IPS-NIHi11 (cell line): ENCODE measurements at regions not wholly inside any gene's neighbourhood (a gene's known extent, or its start where the extent isn't known, plus 50 kb on each side); places are given as distances from the start of the nearest gene placed in this dataset.

Experiments
- DNase-seq: peaks from one replicate; pipeline ENCODE4 v3.0.0; 2012; ENCODE audit warnings: mixed read lengths, low spot score

DNA sequence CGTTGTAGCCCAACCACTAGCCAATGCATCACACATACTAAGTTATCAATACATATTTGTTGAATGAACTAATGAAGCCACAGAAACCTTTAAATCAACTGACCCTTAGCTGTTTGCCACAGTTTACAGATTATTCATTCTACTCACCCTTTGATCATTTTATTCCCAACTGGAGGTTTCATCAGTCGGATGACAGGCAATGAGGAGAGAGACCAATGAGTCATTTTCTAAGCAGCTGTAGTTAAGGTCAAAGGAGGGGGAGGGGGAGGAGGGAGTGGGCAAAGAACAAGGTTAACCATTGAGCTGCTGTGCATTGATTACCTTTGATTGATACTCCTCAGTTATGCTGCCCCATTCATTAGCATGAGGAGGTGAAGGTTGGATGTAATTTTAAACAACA lies 469.5 kb downstream of the VRK1 start:
- DNase-seq = peak; percentile 73

DNA sequence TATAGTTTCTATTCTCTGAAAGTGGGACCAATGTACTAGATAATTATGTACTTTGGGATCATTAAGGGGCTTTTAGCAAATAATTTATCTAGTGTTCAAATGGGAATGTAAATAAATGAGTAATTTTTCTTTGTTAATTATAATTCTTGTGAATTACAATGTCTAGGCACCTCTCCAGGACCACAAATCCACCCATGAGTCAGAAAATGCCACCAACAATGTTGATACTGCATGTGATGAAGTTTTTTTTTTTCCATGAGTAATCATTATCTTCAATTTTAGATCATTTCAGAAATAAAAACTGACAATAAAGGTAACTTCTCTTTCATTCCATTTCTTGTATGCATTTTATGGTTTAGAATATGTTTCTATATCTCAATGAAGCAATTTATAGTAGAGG lies 470.3 kb downstream of the VRK1 start:
- no peak for DNase-seq

DNA sequence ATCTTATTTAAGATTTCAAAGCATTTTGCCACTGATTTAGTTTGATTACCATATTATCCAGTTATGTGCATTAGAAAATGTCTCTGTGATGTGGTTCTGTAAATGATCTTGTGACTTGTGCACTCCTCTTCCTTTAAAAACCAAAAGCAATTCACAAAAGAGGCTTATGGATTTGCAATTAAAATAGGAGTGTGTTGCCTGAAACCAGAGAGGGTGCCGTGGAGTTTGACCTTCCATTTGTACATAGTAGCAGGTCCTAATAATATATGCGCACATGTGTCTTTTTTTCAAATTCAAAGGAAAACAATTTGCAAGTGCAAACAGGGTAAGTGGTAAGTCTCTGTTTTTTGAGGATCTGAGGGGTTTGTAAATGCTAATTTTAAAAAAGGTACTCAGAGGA lies 470.9 kb downstream of the VRK1 start:
- DNase-seq = no peak

DNA sequence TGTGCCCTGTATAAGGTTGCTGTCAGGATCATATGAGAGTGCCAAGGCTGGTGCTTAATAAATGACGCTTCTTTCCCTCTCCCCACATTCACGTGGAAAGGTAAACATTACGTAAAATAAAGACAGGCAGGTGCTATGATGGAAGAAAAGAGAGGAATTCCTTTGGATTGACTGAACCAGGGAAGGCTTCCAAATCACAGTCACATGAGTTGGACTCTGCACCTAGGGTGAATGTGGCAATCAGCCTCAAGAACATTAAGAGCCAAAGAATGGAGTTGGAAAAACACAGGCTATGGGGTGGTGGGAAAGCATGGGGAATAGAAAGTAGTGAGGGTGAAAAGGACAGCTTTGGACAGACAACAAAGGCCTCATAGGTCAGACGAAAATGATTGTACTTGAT lies 473.1 kb downstream of the VRK1 start:
- DNase-seq = no peak

DNA sequence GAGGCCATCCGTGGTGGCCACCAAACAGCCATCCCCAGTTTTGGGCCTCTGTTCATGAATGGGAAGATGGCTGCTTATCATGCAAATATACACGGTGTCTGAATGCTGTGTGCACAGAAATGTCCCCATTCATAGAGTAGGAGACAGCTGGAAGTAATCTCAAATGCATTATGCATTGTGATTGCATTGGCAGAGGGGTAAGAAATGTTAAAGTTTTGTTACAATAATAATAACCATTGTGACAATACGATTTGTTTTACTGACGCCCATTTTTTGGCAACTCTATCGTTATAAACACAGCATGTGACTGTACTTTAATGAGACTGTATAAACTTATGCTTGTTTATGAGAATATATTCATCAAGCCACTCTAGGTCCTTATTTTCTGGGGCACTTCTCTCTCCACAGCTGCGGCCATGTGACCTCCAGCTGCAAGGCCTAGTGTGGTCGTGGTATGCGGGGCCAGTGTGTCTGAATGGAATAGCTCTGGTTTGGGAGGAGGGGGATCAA lies 474.3 kb downstream of the VRK1 start:
- DNase-seq = no peak

DNA sequence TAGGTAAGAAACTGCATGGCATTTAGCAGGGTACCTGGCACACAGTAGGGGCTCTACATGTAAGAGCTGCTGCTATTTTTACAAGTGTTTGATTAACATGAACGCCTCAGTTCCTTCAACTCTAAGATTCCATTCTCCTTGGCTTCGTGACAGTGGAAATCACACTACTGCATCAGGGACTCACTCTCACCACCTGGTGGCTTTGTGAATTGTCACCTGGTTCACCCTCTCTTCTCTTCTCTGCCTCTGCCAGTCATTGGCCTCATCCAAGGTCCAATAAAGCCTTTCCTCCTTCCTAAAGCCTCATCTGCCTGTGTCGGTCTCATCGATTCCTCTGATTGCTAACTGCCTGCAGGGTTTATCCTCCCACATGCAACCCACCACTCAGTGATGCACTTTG lies 476.4 kb downstream of the VRK1 start:
- no peak for DNase-seq

DNA sequence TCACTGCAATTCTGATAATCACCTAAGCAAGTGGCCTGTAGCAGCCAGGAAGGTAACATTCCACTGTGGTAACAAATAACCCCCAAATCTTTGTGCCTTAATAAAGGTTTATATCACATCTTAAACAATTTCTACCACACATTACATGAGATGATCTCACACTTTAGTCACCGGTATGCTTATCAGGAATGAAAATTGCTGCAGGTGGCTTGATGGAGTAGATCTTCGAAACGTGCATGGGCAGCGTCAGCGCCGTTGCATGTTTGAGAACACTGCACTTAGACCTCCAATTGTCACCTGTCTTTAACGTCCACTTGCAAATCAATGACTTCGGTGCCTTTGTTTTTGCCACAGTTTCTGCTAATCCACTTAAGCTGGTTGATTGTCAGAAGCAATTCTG lies 477.4 kb downstream of the VRK1 start:
- no peak for DNase-seq

DNA sequence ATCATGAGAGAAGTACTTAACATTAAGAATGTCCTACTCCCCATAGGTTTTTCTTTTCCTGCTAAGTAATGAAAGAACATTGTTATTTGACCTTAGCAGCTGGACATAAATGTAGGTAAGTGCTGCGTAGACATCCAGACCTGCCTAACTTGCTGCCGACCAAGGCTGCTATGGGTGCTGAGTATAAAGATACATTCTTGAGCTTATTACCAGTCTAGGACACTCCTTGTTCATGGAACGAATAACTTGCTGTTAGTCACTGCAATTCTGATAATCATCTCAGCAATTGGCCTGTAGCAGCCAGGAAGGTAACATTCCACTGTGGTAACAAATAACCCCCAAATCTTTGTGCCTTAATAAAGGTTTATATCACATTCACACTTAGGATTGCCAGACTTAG lies 478.1 kb downstream of the VRK1 start:
- no peak for DNase-seq

DNA sequence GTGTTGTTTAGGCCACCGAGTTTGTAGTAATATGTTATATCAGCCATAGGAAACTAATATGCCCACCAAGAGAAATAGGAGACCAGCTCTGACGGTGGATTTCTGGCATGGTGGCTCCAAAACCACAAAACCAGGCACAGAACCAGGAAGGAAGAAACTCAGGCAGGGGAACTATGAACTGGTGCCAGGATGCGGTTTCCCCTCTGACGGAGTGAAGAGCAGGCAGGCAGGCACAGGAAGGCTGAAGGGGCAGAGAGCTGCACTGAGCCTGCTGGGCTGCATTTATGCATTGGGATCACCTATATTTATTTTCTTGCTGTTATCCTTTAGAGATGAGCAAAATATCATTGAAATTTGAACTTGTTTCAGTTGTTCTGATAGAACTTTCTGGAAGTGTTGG lies 479.4 kb downstream of the VRK1 start:
- no peak for DNase-seq

DNA sequence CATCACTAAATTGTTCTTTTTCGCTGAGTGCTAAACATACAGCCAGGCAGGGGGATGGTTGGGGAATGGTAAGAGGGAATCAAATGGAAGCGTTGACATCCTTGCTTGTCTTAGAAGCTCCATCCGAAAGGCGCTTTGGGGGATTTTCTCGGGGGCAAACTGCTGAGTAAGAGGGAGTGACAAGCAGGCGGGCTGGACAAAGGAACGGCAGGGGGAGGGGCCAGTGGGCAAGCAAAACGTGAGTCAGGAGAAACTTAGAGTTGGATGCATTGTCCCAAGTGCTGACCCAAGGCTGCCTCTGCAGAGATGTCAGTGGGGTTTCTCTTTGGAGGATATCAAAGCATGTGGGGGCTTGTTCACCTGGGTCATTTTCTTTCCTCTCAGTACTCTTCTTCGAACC lies 480.5 kb downstream of the VRK1 start:
- DNase-seq = peak; percentile 81

DNA sequence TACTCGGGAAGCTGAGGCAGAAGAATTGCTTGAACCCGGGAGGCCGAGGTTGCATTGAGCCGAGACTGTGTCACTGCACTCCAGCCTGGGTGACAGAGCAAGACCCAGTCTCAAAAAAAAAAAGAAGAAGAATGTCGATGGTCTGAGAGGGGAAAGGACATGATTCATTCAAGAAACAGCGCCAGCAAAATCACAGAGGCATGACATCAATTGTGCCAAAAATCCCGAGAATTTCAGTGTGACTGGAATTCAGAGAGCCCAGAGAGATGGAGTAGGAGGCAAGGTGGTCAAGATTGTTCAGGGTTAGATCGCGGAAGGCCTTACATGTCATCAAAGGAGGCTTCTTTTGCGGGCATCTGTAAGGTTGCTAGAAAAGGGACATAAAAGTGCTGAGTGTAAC lies 483.3 kb downstream of the VRK1 start:
- no peak for DNase-seq

DNA sequence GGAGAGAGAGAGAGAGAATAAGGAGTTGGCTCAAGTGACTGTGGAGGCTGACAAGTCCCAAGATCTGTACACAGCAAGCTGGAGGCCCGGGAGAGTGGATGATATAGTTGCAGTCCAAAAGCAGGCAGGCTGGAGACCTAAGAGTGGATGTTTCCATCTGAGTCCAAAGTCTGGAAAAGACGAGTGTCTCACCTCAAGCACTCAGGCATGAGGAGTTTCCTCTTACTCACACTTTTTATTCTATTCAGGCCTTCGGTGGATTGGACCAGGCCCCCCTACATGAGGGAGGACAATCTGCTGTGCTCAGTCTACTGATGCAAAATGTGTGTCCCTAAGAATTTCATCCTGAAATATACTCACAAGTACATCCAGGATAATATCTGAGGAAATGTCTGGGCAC lies 484.6 kb downstream of the VRK1 start:
- DNase-seq = no peak

DNA sequence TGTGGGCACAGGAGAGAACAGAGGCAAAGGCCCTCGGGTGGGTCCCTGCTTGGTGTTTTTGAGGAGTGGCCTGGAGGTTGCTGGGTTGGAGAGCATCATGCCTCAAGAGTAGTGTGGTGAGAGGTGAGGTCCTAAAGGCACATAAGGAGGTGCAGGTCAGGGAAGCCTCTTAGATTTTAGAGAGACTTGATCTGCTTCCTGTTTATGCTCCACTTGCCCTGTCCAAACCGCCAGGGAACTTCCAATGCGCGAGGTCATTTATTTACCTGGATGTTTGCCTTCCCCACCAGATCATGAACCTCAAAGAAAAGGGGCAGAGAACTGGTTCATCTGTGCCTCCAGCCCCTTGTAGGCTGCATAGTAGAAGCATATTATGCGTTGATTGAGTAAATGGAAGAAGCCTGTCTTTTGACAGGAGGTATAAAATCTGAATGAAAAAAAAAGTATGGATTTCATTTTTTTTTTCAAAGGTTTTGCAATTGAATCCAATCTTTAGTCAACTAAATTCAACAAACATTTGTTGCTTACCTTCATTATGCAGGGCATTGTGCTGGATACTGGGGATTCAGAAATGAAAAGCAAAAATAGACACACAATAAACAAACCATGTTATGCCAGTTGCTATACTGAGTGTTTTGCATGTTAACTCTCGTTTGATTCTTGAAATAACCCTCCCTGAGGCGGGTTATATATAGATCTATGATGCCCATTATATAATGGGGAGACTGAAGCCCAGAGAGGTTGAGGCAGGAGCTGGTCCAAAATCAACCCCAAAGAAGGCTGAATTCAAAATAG lies 485.2 kb downstream of the VRK1 start:
- DNase-seq = no peak

DNA sequence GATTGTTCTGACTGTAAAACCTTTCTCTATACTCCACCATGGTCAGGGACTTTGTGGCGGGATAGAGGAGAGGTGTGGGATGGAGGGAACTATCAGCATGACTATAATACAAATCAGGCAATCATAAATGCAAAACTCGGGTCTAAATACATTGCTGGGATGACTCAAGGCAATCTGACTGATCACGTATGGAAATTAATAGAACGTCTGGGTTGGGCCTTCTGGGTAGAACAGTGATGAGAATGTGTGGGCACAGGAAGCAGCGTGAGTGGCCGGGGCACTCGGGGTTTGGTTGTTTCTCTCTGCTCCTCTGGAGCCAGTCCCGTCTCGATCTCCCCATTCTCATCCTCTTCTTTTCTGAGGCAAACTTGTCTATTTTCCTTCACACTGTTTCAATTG lies 485.8 kb downstream of the VRK1 start:
- no peak for DNase-seq

DNA sequence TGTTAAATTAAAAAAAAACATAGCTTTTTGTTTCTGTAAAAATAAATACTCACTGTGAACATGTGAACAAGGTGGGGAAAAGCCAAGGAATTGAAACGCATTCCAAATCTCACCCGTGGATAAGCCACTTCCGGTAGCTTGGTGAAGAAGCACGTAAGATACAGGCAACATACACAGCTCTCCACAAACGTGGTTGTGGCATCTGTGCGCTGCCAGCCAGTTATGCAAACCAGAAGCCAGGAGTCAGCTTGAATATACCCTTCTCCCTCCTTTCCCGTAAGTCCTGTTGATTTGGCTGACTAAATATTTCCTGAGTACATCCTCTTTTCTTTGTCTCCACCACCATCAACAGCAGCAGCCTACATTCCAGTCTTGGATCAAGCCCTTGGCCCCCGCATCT lies 486.2 kb downstream of the VRK1 start:
- DNase-seq = no peak

DNA sequence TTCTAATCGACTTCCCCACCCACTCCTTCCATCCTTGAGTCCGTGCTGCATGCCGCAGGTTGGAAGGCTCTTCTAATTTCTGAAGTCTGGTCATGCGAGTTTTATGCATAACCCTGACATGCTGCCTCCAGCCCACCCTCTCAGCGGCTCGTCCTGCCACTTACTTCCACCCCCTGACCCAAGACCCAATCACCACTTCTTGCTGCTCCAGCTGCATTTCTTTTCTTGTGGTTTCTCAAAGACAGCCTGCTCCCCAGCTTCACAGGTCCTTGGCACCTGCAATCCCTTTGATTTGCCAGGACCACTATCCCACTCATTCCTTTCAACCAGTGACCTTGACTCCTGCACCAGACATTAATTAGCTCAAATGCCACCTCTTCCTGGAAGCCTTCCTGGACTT lies 486.7 kb downstream of the VRK1 start:
- DNase-seq = no peak

DNA sequence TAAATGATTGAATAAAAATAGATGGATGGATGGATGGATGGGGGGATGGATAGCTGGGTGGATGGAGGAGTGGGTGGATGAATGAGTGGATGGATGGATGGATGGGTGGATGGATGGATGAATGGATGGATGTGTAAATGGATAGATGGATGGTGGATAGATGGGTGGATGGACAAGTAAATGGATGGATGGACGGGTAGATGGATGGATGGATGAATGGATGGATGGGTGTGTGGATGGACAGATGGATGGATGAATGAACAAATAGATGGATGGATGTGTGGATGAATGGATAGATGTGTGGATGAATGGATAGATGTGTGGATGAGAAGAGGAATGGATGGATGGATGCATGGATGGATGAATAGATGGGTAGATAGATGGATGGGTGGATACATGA lies 490.8 kb downstream of the VRK1 start:
- no peak for DNase-seq

DNA sequence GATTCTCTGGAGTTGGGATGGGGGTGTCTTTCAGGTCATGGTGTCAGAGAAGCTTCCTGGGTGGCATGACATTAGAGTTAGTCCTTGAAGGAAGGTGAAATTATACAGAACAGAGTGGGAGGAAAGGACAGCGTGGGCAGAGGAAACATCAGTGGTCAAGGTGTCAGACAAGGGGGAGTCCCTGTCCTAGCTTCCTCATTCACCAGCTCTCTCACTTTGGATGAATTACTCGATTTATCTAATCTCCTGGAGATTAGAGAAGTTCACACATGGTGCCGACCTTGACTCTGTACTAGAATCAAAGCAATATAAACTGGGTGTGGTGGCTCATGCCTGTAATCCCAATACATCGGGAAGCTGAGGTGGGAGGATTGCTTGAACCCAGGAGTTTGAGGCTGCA lies 492.9 kb downstream of the VRK1 start:
- DNase-seq = no peak

DNA sequence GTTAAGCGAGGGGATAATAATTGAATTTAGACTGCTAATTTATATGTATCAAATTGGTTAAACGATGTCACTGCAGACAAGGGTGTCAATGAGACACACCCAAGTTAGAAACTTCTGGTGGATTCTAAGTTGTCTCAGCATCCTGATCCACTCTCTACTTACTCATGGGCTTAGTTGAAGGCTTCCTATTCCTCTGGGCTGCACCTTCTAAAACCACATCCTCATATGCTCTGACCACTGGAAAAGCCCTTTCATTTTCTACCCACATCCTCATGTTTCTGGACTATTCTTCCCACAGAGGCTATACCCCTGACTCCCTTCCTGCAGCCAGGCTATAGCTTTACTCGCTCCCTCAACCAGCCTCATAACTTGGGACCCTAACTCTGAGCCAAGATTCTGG lies 493.8 kb downstream of the VRK1 start:
- DNase-seq = no peak

DNA sequence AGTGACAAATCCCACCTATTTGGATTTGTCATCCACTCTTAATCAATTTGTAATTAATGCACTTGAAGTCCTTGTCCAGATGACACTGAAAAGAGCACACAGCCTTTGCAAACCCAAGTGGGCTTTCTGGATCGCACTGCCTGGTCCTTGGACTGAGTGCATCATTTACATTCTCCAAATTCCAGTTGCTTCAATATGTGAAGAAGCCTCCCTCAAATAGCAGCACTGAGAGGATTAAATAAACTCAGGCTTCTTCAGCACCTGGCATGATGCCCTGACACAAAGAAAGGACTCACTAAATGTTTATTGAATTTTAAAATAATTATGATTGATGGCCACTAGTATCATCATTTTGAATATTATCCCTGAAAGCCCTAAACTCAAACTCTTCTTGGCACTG lies 496.5 kb downstream of the VRK1 start:
- no peak for DNase-seq

DNA sequence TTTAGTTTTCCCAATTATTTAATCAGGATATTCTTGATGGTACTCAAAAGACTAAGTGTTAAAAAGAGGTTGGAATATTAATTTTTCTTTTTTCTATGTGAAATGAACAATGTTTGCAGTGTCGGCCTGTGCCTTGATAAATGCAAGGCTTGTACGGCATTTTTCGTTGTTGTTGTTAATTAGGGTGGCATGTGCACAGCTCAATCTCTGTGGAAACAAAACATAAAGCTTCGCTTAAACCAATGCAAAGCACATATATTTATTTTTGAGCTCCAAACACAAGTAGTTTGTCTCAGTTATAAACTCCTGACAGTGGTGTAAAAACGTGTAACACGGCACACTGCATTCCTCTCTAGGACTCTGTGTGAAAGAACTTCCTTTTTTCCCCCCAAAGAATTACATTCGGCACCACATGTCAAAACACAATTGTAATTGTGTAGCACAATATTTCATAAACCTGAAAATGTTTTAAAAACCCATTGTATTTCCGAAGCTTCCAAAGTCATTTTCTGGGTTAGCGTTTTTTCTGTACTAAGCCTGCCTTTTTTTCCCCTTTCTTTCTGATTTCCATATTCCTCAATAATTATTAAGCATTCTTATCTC lies 498.0 kb downstream of the VRK1 start:
- DNase-seq = no peak

DNA sequence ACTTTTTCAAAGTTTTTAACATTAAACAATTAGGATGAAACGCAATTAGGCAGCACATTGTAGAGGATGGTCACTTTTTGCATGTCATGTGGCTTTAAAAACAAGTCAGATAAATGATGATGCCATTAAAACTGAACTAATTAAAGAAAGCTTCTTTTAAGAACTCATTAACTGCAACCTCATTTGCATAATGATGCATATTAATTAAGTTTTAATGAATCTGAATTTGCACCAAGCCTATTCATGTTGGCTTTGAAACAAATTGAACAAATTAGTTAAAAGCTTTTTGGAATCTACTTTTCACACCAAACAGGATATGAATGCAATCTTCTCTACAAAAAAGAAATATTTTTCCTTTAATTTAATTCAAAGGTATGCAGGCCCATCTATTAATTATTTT lies 499.0 kb downstream of the VRK1 start:
- DNase-seq = no peak

DNA sequence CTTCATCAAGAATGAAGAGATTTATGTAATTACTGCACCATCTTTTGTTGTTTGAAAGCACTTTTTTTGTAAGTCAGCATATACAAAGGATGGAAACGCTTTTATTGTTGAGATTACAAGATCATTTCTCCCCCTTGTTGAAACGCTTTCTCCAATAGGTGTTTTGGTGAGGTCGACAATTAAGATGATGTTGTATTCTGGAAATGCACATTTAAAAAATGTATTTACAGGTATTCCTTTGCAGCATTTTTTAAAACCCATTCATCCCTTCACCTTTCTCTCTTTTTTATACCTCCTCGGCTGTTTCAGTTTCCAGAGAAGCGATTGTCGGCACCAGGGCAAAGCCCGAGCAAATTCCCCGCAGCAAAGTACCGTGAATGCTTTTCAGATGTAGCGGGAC lies 499.9 kb downstream of the VRK1 start:
- no peak for DNase-seq

DNA sequence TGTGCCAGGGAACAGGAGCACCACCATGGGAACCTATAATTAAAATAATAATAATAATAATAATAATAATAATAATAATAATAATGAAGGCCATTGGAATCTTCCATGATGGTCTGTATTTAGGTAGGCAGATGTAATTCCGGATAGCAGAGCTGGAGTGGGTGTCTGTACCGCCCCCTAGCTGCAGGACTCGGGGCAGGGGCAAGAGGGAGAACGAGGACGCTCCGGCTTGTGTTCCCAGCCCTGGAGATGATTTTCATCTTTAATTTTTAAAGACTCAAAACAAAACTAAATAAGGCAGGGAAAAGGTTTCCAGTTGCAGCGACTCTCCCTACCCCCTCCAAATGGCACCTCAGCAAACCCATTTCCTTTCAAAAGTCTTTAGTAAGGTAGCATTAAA lies 501.1 kb downstream of the VRK1 start:
- DNase-seq = peak; percentile 61
